Tibial artery (tissue), 4 donors: ENCODE measurements at regions not wholly inside any gene's neighbourhood (a gene's known extent, or its start where the extent isn't known, plus 50 kb on each side); places are given as distances from the start of the nearest gene placed in this dataset.

ENCODE experiments used
- DNase-seq, 2 donors: peaks; one replicate each; pipeline ENCODE4 v3.0.0-alpha.2; 2019
- H3K27ac ChIP-seq, 2 donors: fragments of 200-600 bp; sonication (generic) in 1 of 2; 1 replicate in 1 of 2; 2 replicates in 1 of 2; pipeline ENCODE4 v1.5.1; 2018 to 2019; ENCODE audit warnings: mild to moderate bottlenecking in 1 of 2
- H3K27me3 ChIP-seq, 2 donors: fragments of 200-600 bp; sonication (generic) in 1 of 2; one replicate each; pipeline versions ENCODE4 v1.5.1 to v1.6.0; 2016 to 2019
- H3K36me3 ChIP-seq, 3 donors: fragments of 200-600 bp; sonication (generic) in 2 of 3; one replicate each; pipeline ENCODE4 v1.5.1; 2016 to 2019; ENCODE audit warnings: mild to moderate bottlenecking in 2 of 3
- H3K4me1 ChIP-seq, 4 donors: fragments of 200-600 bp; sonication (generic) in 2 of 4; 1 replicate in 3 of 4; 2 replicates in 1 of 4; pipeline ENCODE4 v1.5.1; 2016 to 2019
- H3K4me3 ChIP-seq, 2 donors: fragments of 200-600 bp; sonication (generic) in 1 of 2; 1 replicate in 1 of 2; 2 replicates in 1 of 2; pipeline ENCODE4 v1.5.1; 2018 to 2019; ENCODE audit warnings: mild to moderate bottlenecking in 2 of 2
- H3K9me3 ChIP-seq, 3 donors: fragments of 200-600 bp; sonication (generic) in 1 of 3; one replicate each; pipeline ENCODE4 v1.5.1; 2016 to 2019
- CTCF ChIP-seq, 2 experiments: fragments of 200-600 bp in 1 of 2; fragments of 450-650 bp in 1 of 2; IDR thresholded peaks; one replicate each; pipeline ENCODE4 v1.5.1; 2017 to 2019; ENCODE audit warnings: antibody characterized with exemption in 2 of 2, mild to moderate bottlenecking in 1 of 2, moderate library complexity in 1 of 2
- intact Hi-C: fragments of 100-400 bp; cut with DNase I; formaldehyde crosslinking; loops from one replicate; pipeline ENCODE4 v1.15.0; 2023; ENCODE audit warnings: low total_unique reads

DNA sequence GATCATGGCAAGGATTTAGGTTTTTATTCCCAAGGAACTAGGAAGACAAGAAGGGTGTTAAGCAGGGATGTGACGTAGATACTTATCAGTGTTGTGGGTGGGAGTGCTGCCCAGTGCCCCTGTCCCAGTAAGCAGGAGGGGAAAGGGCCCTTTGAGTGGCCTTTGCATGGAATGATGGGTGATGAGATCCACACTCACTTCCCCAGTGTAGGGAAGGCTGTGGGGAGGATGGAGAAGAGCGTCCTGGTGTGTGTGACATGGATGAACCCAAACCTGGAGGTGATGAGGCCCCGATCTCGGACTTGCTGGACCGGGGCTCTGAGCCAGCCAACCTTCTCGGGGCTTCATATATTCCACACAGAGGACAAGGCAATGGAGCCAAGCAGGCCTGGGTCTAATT, 610.9 kb downstream of the CDH26 start:
- Histone ChIP-seq H3K27ac (no peak overlapping the region), H3K4me1 (peaks cover 0 to 3% (median 0%) of the 10 kb centered on the region in 4 donors), H3K9me3 (no peaks in the 10 kb centered on the region), H3K4me3 (no peak overlapping the region), H3K36me3 (no peaks in the 10 kb centered on the region), H3K27me3 (no peaks in the 10 kb centered on the region)
- no peak for DNase-seq
- intact Hi-C loops: no loop called here
- no peak for TF ChIP-seq CTCF (IDR thresholded peaks at IDR 0.05)

- H3K36me3 ChIP-seq: no peaks in the 10 kb centered on the region
- no peaks in the 10 kb centered on the region for H3K9me3 ChIP-seq
- H3K27ac ChIP-seq: no peak overlapping the region
- no peak for DNase-seq
- intact Hi-C loops: no loop called here
- TF ChIP-seq CTCF (IDR thresholded peaks at IDR 0.05): no peak
- no peak overlapping the region for H3K4me3 ChIP-seq
- no peaks in the 10 kb centered on the region for H3K27me3 ChIP-seq
- H3K4me1 ChIP-seq: peaks cover 0 to 3% (median 0%) of the 10 kb centered on the region in 4 donors
Observed at GRCh38 chr20:60570481-60571277, 612.5 kb downstream of the CDH26 start.

- intact Hi-C loops: no loop called here
Observed at GRCh38 chr20:60573003-60573680, 614.9 kb downstream of the CDH26 start.

GRCh38 chr20:60576236-60576635, 618.0 kb downstream of the CDH26 start:
- TF ChIP-seq CTCF (IDR thresholded peaks at IDR 0.05): no peak
- Histone ChIP-seq H3K36me3 (no peaks in the 10 kb centered on the region), H3K27me3 (no peaks in the 10 kb centered on the region), H3K9me3 (no peaks in the 10 kb centered on the region), H3K27ac (no peak overlapping the region), H3K4me3 (no peak overlapping the region), H3K4me1 (peaks cover 0 to 3% (median 0%) of the 10 kb centered on the region in 4 donors)
- DNase-seq: no peak
- intact Hi-C loops: no loop called here

More at GRCh38 chr20:60573003-60573680, 614.9 kb downstream of the CDH26 start:
- no peak for DNase-seq
- TF ChIP-seq CTCF (IDR thresholded peaks at IDR 0.05): no peak
- Histone ChIP-seq H3K36me3 (no peaks in the 10 kb centered on the region), H3K4me3 (no peak overlapping the region), H3K27ac (no peak overlapping the region), H3K27me3 (no peaks in the 10 kb centered on the region), H3K9me3 (no peaks in the 10 kb centered on the region), H3K4me1 (peaks cover 0 to 3% (median 0%) of the 10 kb centered on the region in 4 donors)

DNA sequence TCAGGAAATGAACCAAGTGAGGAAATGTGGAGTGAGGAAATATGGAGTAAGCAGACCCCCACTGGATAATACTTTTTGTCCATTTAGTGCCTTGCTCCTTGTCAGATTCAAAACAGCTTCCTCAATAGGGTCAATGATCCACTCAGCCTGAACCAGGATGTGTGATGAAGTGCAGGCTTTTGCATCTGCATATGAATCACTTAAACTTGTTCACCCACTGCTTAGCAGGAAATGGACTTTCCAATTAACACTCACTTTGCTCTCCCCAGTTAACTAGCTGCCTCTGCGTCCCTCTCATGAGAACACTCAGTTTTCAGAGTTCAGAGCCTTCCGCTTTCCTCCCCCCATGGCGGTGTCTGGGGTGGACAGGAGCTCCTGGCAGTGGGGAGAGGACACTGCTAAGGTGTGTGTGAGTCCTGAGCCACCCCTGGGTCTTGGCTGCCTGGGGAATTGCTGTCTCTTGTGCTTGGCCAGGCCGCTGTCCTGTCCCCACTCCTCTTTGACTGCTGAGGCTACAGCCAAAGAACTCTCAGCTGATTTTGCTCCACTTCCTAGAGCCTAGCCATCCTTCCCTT, 621.8 kb downstream of the CDH26 start:
- Histone ChIP-seq H3K4me3 (no peak overlapping the region), H3K27ac (no peak overlapping the region), H3K4me1 (no peaks in the 10 kb centered on the region), H3K36me3 (no peaks in the 10 kb centered on the region), H3K9me3 (no peaks in the 10 kb centered on the region), H3K27me3 (no peaks in the 10 kb centered on the region)
- TF ChIP-seq CTCF (IDR thresholded peaks at IDR 0.05): no peak
- intact Hi-C loops: no loop called here
- no peak for DNase-seq
